Middle frontal gyrus (tissue), 1 donor: ENCODE measurements at regions not wholly inside any gene's neighbourhood (a gene's known extent, or its start where the extent isn't known, plus 50 kb on each side); places are given as distances from the start of the nearest gene placed in this dataset.

Experiments used
- DNase-seq: peaks from one replicate; pipeline ENCODE4 v3.0.0-alpha.2; 2015; ENCODE audit warnings: low spot score; ENCODE audit errors: extremely low spot score

GRCh38 chr20:60968853-60969720 lies 283.0 kb upstream of the CDH4 start:
- DNase-seq: no peak

GRCh38 chr20:60970601-60971000 lies 281.5 kb upstream of the CDH4 start:
- no peak for DNase-seq

GRCh38 chr20:60974022-60974421 lies 278.0 kb upstream of the CDH4 start:
- DNase-seq: no peak

GRCh38 chr20:60974441-60974945 lies 277.6 kb upstream of the CDH4 start:
- no peak for DNase-seq

- no peak for DNase-seq
Measured at GRCh38 chr20:60976139-60976538, 275.9 kb upstream of the CDH4 start.

GRCh38 chr20:60976913-60977312 lies 275.1 kb upstream of the CDH4 start:
- DNase-seq: no peak

GRCh38 chr20:60977901-60978300 lies 274.2 kb upstream of the CDH4 start:
- peak; percentile 29 for DNase-seq

- no peak for DNase-seq
Measured at GRCh38 chr20:60984666-60985065, 267.4 kb upstream of the CDH4 start.

GRCh38 chr20:60986506-60987156 lies 265.4 kb upstream of the CDH4 start:
- no peak for DNase-seq

GRCh38 chr20:60990061-60990460 lies 262.0 kb upstream of the CDH4 start:
- DNase-seq: no peak

GRCh38 chr20:60990643-60991042 lies 261.4 kb upstream of the CDH4 start:
- DNase-seq: no peak

- DNase-seq: no peak
Measured at GRCh38 chr20:60993433-60994044, 258.5 kb upstream of the CDH4 start.

GRCh38 chr20:60999250-60999649 lies 252.8 kb upstream of the CDH4 start:
- no peak for DNase-seq

- DNase-seq: no peak
Measured at GRCh38 chr20:61002090-61002489, 250.0 kb upstream of the CDH4 start.

- DNase-seq: no peak
Measured at GRCh38 chr20:61014491-61014890, 237.6 kb upstream of the CDH4 start.

GRCh38 chr20:61015602-61016001 lies 236.5 kb upstream of the CDH4 start:
- no peak for DNase-seq

- no peak for DNase-seq
Measured at GRCh38 chr20:61019322-61019721, 232.7 kb upstream of the CDH4 start.

GRCh38 chr20:61023612-61024011 lies 228.4 kb upstream of the CDH4 start:
- no peak for DNase-seq

GRCh38 chr20:61024390-61024789 lies 227.7 kb upstream of the CDH4 start:
- no peak for DNase-seq

- no peak for DNase-seq
Measured at GRCh38 chr20:61025536-61025935, 226.5 kb upstream of the CDH4 start.

- no peak for DNase-seq
Measured at GRCh38 chr20:61026173-61026572, 225.9 kb upstream of the CDH4 start.

GRCh38 chr20:61026731-61027130 lies 225.3 kb upstream of the CDH4 start:
- no peak for DNase-seq
